GM18499 (cell line): ENCODE measurements at regions not wholly inside any gene's neighbourhood (a gene's known extent, or its start where the extent isn't known, plus 50 kb on each side); places are given as distances from the start of the nearest gene placed in this dataset.
"Not testable (repeated sequence)": the region's sequence is repeated elsewhere in the genome, so short reads cannot be mapped to it uniquely, and the experiment has no call there.

Source experiments
- ATAC-seq: cut with Tn5 transposase; IDR thresholded peaks from one replicate; pipeline ENCODE4 v1.9.1; 2021; ENCODE audit warnings: moderate number of reproducible peaks; ENCODE audit not compliant: insufficient read depth, unreplicated experiment

- ATAC-seq = no peak
These were observed 245.3 kb upstream of the UFL1 start for GRCh38 chr6:96276305-96276704.

- ATAC-seq = no peak
These were observed 244.8 kb upstream of the UFL1 start for GRCh38 chr6:96276856-96277255.

- no peak for ATAC-seq
These were observed 242.5 kb upstream of the UFL1 start for GRCh38 chr6:96279084-96279483.

GRCh38 chr6:96286503-96286902, 235.1 kb upstream of the UFL1 start:
- no peak for ATAC-seq

GRCh38 chr6:96299525-96299924, 222.1 kb upstream of the UFL1 start:
- no peak for ATAC-seq

GRCh38 chr6:96301023-96301422, 220.6 kb upstream of the UFL1 start:
- ATAC-seq = no peak

- no peak for ATAC-seq
These were observed 219.8 kb upstream of the UFL1 start for GRCh38 chr6:96301781-96302180.

- no peak for ATAC-seq
These were observed 218.6 kb upstream of the UFL1 start for GRCh38 chr6:96302991-96303390.

GRCh38 chr6:96304997-96305396, 216.6 kb upstream of the UFL1 start:
- peak; percentile 99 for ATAC-seq

GRCh38 chr6:96330884-96331283, 190.7 kb upstream of the UFL1 start:
- no peak for ATAC-seq

GRCh38 chr6:96340164-96340563, 181.4 kb upstream of the UFL1 start:
- ATAC-seq = no peak

- no peak for ATAC-seq
These were observed 176.1 kb upstream of the UFL1 start for GRCh38 chr6:96345501-96345900.

GRCh38 chr6:96381246-96381645, 140.4 kb upstream of the UFL1 start:
- ATAC-seq = no peak

- ATAC-seq = no peak
These were observed 129.7 kb upstream of the UFL1 start for GRCh38 chr6:96391776-96392360.

GRCh38 chr6:96394727-96395126, 126.9 kb upstream of the UFL1 start:
- ATAC-seq = no peak

- ATAC-seq = no peak
These were observed 111.1 kb upstream of the UFL1 start for GRCh38 chr6:96410467-96410866.

- no peak for ATAC-seq
These were observed 101.3 kb upstream of the UFL1 start for GRCh38 chr6:96420294-96420693.

GRCh38 chr6:96433950-96434349, 87.7 kb upstream of the UFL1 start:
- no peak for ATAC-seq

GRCh38 chr6:96436398-96436797, 85.2 kb upstream of the UFL1 start:
- no peak for ATAC-seq

- not testable (repeated sequence) for ATAC-seq
These were observed 84.4 kb upstream of the UFL1 start for GRCh38 chr6:96437228-96437627.

- no peak for ATAC-seq
These were observed 71.4 kb upstream of the UFL1 start for GRCh38 chr6:96450082-96450769.

GRCh38 chr6:96450770-96451130, 70.9 kb upstream of the UFL1 start:
- ATAC-seq = no peak
